H9 (cell line): ENCODE measurements at regions not wholly inside any gene's neighbourhood (a gene's known extent, or its start where the extent isn't known, plus 50 kb on each side); places are given as distances from the start of the nearest gene placed in this dataset.

Experiments
- DNase-seq: peaks from one replicate; pipeline ENCODE4 v3.0.0-alpha.2; 2017
- H2AFZ ChIP-seq: one replicate; pipeline ENCODE4 v1.6.1; 2013; ENCODE audit warnings: mild to moderate bottlenecking, low read length, control low read depth, moderate library complexity
- H2AK5ac ChIP-seq: 2 replicates; pipeline ENCODE4 v1.6.1; 2013; ENCODE audit warnings: low read length, control low read depth, mixed read lengths; ENCODE audit not compliant: insufficient read length
- H2BK120ac ChIP-seq: one replicate; pipeline ENCODE4 v1.6.1; 2013; ENCODE audit warnings: low read depth, mild to moderate bottlenecking, low read length, control low read depth, inconsistent platforms; ENCODE audit not compliant: poor library complexity, severe bottlenecking
- H2BK12ac ChIP-seq: 2 replicates; pipeline ENCODE4 v1.6.1; 2013; ENCODE audit warnings: low read length, control low read depth, mixed read lengths, low read depth; ENCODE audit not compliant: insufficient read length
- H2BK15ac ChIP-seq: 2 replicates; pipeline ENCODE4 v1.6.1; 2013; ENCODE audit warnings: low read depth, low read length, control low read depth
- H2BK20ac ChIP-seq: one replicate; pipeline ENCODE4 v1.6.1; 2013; ENCODE audit warnings: low read depth, mild to moderate bottlenecking, low read length, control low read depth, inconsistent platforms; ENCODE audit not compliant: poor library complexity, severe bottlenecking
- H2BK5ac ChIP-seq: 2 replicates; pipeline ENCODE4 v1.6.1; 2013; ENCODE audit warnings: low read length, control low read depth, mixed read lengths; ENCODE audit not compliant: insufficient read length
- H3K14ac ChIP-seq: 2 replicates; pipeline ENCODE4 v1.6.1; 2013; ENCODE audit warnings: low read length, control low read depth; ENCODE audit not compliant: insufficient read depth
- H3K18ac ChIP-seq: 2 replicates; pipeline ENCODE4 v1.6.1; 2013; ENCODE audit warnings: low read depth, mild to moderate bottlenecking, mixed read lengths, low read length, control low read depth; ENCODE audit not compliant: insufficient read length
- H3K23ac ChIP-seq: 2 replicates; pipeline ENCODE4 v1.6.1; 2013; ENCODE audit warnings: low read length, control low read depth, mixed read lengths, low read depth; ENCODE audit not compliant: insufficient read length
- H3K23me2 ChIP-seq: 2 replicates; pipeline ENCODE4 v1.6.1; 2013; ENCODE audit warnings: low read depth, mild to moderate bottlenecking, mixed read lengths, low read length, control low read depth; ENCODE audit not compliant: insufficient read length, poor library complexity, severe bottlenecking
- H3K27ac ChIP-seq: 2 replicates; pipeline ENCODE4 v1.5.1; 2013; ENCODE audit warnings: low read length, control low read depth, mixed read lengths, low read depth; ENCODE audit not compliant: insufficient read length
- H3K27me3 ChIP-seq: 2 replicates; pipeline ENCODE4 v1.6.1; 2013; ENCODE audit warnings: low read length, control low read depth, inconsistent platforms; ENCODE audit not compliant: insufficient read depth
- H3K4ac ChIP-seq: 2 replicates; pipeline ENCODE4 v1.6.1; 2013; ENCODE audit warnings: low read depth, mild to moderate bottlenecking, control low read depth, inconsistent platforms, low read length, moderate library complexity
- H3K4me1 ChIP-seq: 2 replicates; pipeline ENCODE4 v1.6.1; 2013; ENCODE audit warnings: low read length, control low read depth, inconsistent platforms; ENCODE audit not compliant: insufficient read depth
- H3K4me2 ChIP-seq: 2 replicates; pipeline ENCODE4 v1.6.1; 2013; ENCODE audit warnings: low read length, control low read depth, mixed read lengths; ENCODE audit not compliant: insufficient read length, insufficient read depth
- H3K56ac ChIP-seq: 2 replicates; pipeline ENCODE4 v1.6.1; 2013; ENCODE audit warnings: low read depth, mild to moderate bottlenecking, mixed read lengths, low read length, control low read depth; ENCODE audit not compliant: insufficient read length
- H3K79me1 ChIP-seq: 2 replicates; pipeline ENCODE4 v1.6.1; 2013; ENCODE audit warnings: low read depth, mild to moderate bottlenecking, moderate library complexity, low read length, control low read depth, inconsistent platforms; ENCODE audit not compliant: insufficient read depth, poor library complexity, severe bottlenecking
- H3K79me2 ChIP-seq: 2 replicates; pipeline ENCODE4 v1.6.1; 2013; ENCODE audit warnings: low read length, control low read depth, inconsistent platforms; ENCODE audit not compliant: insufficient read depth
- H3K9ac ChIP-seq: 2 replicates; pipeline ENCODE4 v1.6.1; 2013; ENCODE audit warnings: low read length, control low read depth, mixed read lengths; ENCODE audit not compliant: insufficient read length; ENCODE audit errors: extremely low read depth
- H3K9me3 ChIP-seq: one replicate; pipeline ENCODE4 v1.6.1; 2013; ENCODE audit warnings: low read depth, low read length, inconsistent platforms; ENCODE audit not compliant: control insufficient read depth
- H3T11ph ChIP-seq: one replicate; pipeline ENCODE4 v1.6.1; 2013; ENCODE audit warnings: mild to moderate bottlenecking, low read length, control low read depth, inconsistent platforms
- H4K20me1 ChIP-seq: one replicate; pipeline ENCODE4 v1.6.1; 2013; ENCODE audit not compliant: control insufficient read depth, insufficient read length, insufficient read depth
- H4K5ac ChIP-seq: 2 replicates; pipeline ENCODE4 v1.6.1; 2013; ENCODE audit warnings: low read depth, mild to moderate bottlenecking, mixed read lengths, low read length, control low read depth; ENCODE audit not compliant: insufficient read length
- H4K8ac ChIP-seq: replicated peaks from 2 replicates; pipeline ENCODE4 v1.6.1; 2013; ENCODE audit warnings: low read length, control low read depth, mixed read lengths, low read depth; ENCODE audit not compliant: insufficient read length
- H4K91ac ChIP-seq: 2 replicates; pipeline ENCODE4 v1.6.1; 2013; ENCODE audit warnings: low read depth, mild to moderate bottlenecking, moderate library complexity, mixed read lengths, low read length, control low read depth; ENCODE audit not compliant: insufficient read length
- H3K27ac Mint-ChIP-seq, 3 experiments: 2 replicates in 2 of 3; 3 replicates in 1 of 3; pipeline ENCODE4 v1.8.0; 2020 to 2021; ENCODE audit warnings: mixed read lengths in 3 of 3, mild to moderate bottlenecking in 1 of 3, moderate library complexity in 1 of 3
- H3K27me3 Mint-ChIP-seq: 2 replicates; pipeline ENCODE4 v1.8.0; 2021; ENCODE audit warnings: low read depth, mild to moderate bottlenecking, moderate library complexity, mixed read lengths
- H3K36me3 Mint-ChIP-seq, 3 experiments: 2 replicates in 2 of 3; 3 replicates in 1 of 3; pipeline ENCODE4 v1.8.0; 2020 to 2021; ENCODE audit warnings: low read depth in 3 of 3, mixed read lengths in 3 of 3; ENCODE audit not compliant: insufficient read depth in 1 of 3
- H3K4me1 Mint-ChIP-seq, 2 experiments: 2 replicates each; pipeline ENCODE4 v1.8.0; 2020; ENCODE audit warnings: mixed read lengths in 2 of 2
- H3K4me3 Mint-ChIP-seq, 2 experiments: 2 replicates in 1 of 2; 3 replicates in 1 of 2; pipeline ENCODE4 v1.8.0; 2020 to 2021; ENCODE audit warnings: mild to moderate bottlenecking in 2 of 2, mixed read lengths in 2 of 2, moderate library complexity in 1 of 2
- H3K9me3 Mint-ChIP-seq, 2 experiments: 2 replicates in 1 of 2; 3 replicates in 1 of 2; pipeline ENCODE4 v1.8.0; 2020; ENCODE audit warnings: mild to moderate bottlenecking in 2 of 2, mixed read lengths in 2 of 2, moderate library complexity in 1 of 2
- CTCF ChIP-seq: fragments of 200-600 bp; sonication (generic); conservative IDR thresholded peaks from 3 replicates; pipeline ENCODE4 v1.8.0; 2021; ENCODE audit warnings: antibody characterized with exemption, mild to moderate bottlenecking
- WGBS: extraction: QIAGEN DNeasy Blood & Tissue Kit; methylation state at CpG from one replicate; pipeline ENCODE4 v1.1.7; 2013; ENCODE audit warnings: missing lambda C conversion rate, low lambda C conversion rate, mixed read lengths; ENCODE audit not compliant: insufficient read length; ENCODE audit errors: extremely low coverage; 5-methylcytosine and 5-hydroxymethylcytosine counted together

- no peak overlapping the region for H2AK5ac ChIP-seq
- H3K79me1 ChIP-seq = no peaks in the 10 kb centered on the region
- no peak overlapping the region for H2BK5ac ChIP-seq
- no peak overlapping the region for H3K4me2 ChIP-seq
- H2BK12ac ChIP-seq = no peak overlapping the region
- H2AFZ ChIP-seq = no peak overlapping the region
- H3K27ac ChIP-seq = no peak overlapping the region
- DNase-seq = no peak
- no peaks in the 10 kb centered on the region for H3K4me1 ChIP-seq
- no peak overlapping the region for H4K91ac ChIP-seq
- no peaks in the 10 kb centered on the region for H3K9me3 ChIP-seq
- H3K36me3 Mint-ChIP-seq = no peaks in the 10 kb centered on the region
- no peak overlapping the region for H3K4me3 Mint-ChIP-seq
- no peak overlapping the region for H4K5ac ChIP-seq
- H3K4me1 Mint-ChIP-seq = peaks cover 0 to 3% of the 10 kb centered on the region in 2 experiments; a peak in 1 of 4 replicates
- no peak overlapping the region for H2BK15ac ChIP-seq
- H4K20me1 ChIP-seq = no peaks in the 10 kb centered on the region
- H2BK20ac ChIP-seq = no peak overlapping the region
- no peaks in the 10 kb centered on the region for H3K9me3 Mint-ChIP-seq
- H3K27me3 ChIP-seq = no peaks in the 10 kb centered on the region
- no peak overlapping the region for H3K23ac ChIP-seq
- H3K23me2 ChIP-seq = no peaks in the 10 kb centered on the region
- H4K8ac ChIP-seq = no peak overlapping the region
- no peak for TF ChIP-seq CTCF
- H3K27me3 Mint-ChIP-seq = no peaks in the 10 kb centered on the region; the same call in 1 of the 2 replicates
- no peak overlapping the region for H3K14ac ChIP-seq
- no CpG with 5 or more reads among the region's 7 CpGs for WGBS
- H3T11ph ChIP-seq = no peak overlapping the region
- H3K27ac Mint-ChIP-seq = 0 out of 7 replicates have a peak overlapping the region, but pooled peaks of 1 of the 3 experiments have one; percentile 22
- no peak overlapping the region for H3K9ac ChIP-seq
- no peak overlapping the region for H3K4ac ChIP-seq
- no peak overlapping the region for H3K18ac ChIP-seq
- no peak overlapping the region for H3K56ac ChIP-seq
- no peaks in the 10 kb centered on the region for H3K79me2 ChIP-seq
- no peak overlapping the region for H2BK120ac ChIP-seq
Measured at GRCh38 chr2:122070241-122070731, 314.8 kb downstream of the TSN start.
